Left ventricle myocardium superior (tissue), 1 donor: ENCODE measurements at regions not wholly inside any gene's neighbourhood (a gene's known extent, or its start where the extent isn't known, plus 50 kb on each side); places are given as distances from the start of the nearest gene placed in this dataset.
"Not testable (repeated sequence)": the region's sequence is repeated elsewhere in the genome, so short reads cannot be mapped to it uniquely, and the experiment has no call there.

Experiments
- ATAC-seq: fragments of 200-7000 bp; cut with Tn5 transposase; one replicate; pipeline ENCODE4 v1.9.1; 2020; ENCODE audit warnings: mild to moderate bottlenecking, moderate library complexity
- DNase-seq: peaks from one replicate; pipeline ENCODE4 v3.0.0-alpha.2; 2020
- intact Hi-C: fragments of 100-400 bp; cut with micrococcal nuclease; formaldehyde crosslinking; loops from one replicate; pipeline ENCODE4 v1.11.0; 2022
- donor health status: DM: no; HTN: yes; CAD: no; lungs with severe emphysema.

- DNase-seq, intact Hi-C loops, ATAC-seq: not testable (repeated sequence)
These were observed 570.8 kb upstream of the PTGER4 start for GRCh38 chr5:40108764-40109390.

- ATAC-seq, intact Hi-C loops: not testable (repeated sequence)
These were observed 571.9 kb upstream of the PTGER4 start for GRCh38 chr5:40107786-40108185.

GRCh38 chr5:40106847-40107246 is 572.9 kb upstream of the PTGER4 start:
- DNase-seq (no peak), ATAC-seq (no peak)
- intact Hi-C loops = no loop called here

More at GRCh38 chr5:40107786-40108185, 571.9 kb upstream of the PTGER4 start:
- DNase-seq = not testable (repeated sequence)

- ATAC-seq (no peak), DNase-seq (no peak)
- intact Hi-C loops = no loop called here
These were observed 581.4 kb upstream of the PTGER4 start for GRCh38 chr5:40098313-40098712.

- DNase-seq (no peak), ATAC-seq (no peak)
- intact Hi-C loops = no loop called here
These were observed 586.2 kb upstream of the PTGER4 start for GRCh38 chr5:40093550-40093949.

- no peak for DNase-seq
- ATAC-seq = no peak
- intact Hi-C loops = no loop called here
These were observed 590.4 kb upstream of the PTGER4 start for GRCh38 chr5:40089269-40089668.

GRCh38 chr5:40084614-40085013 is 595.1 kb upstream of the PTGER4 start:
- no peak for DNase-seq
- no peak for ATAC-seq
- intact Hi-C loops = no loop called here

GRCh38 chr5:40082313-40082712 is 597.4 kb upstream of the PTGER4 start:
- ATAC-seq = no peak
- intact Hi-C loops = no loop called here

GRCh38 chr5:40080191-40080590 is 599.5 kb upstream of the PTGER4 start:
- intact Hi-C loops = no loop called here
- DNase-seq (no peak), ATAC-seq (no peak)

More at GRCh38 chr5:40082313-40082712, 597.4 kb upstream of the PTGER4 start:
- DNase-seq = no peak

GRCh38 chr5:40078898-40079575 is 600.7 kb upstream of the PTGER4 start:
- intact Hi-C loops = no loop called here
- ATAC-seq = no peak
- DNase-seq = no peak

- intact Hi-C loops = no loop called here
- no peak for DNase-seq
- ATAC-seq = no peak
These were observed 604.9 kb upstream of the PTGER4 start for GRCh38 chr5:40074826-40075225.

- intact Hi-C loops = no loop called here
- DNase-seq (no peak), ATAC-seq (no peak)
These were observed 605.8 kb upstream of the PTGER4 start for GRCh38 chr5:40073927-40074326.

- DNase-seq (no peak), ATAC-seq (no peak)
- intact Hi-C loops = no loop called here
These were observed 607.8 kb upstream of the PTGER4 start for GRCh38 chr5:40071870-40072269.

- DNase-seq (peak; percentile 7), ATAC-seq (no peak)
- intact Hi-C loops = no loop called here
These were observed 613.1 kb upstream of the PTGER4 start for GRCh38 chr5:40066616-40067015.

- ATAC-seq (no peak), DNase-seq (no peak)
- intact Hi-C loops = no loop called here
These were observed 626.9 kb upstream of the PTGER4 start for GRCh38 chr5:40052808-40053207.

GRCh38 chr5:40046792-40047191 is 622.0 kb upstream of the DAB2 start:
- DNase-seq (no peak), ATAC-seq (no peak)
- intact Hi-C loops = no loop called here

GRCh38 chr5:40045429-40045828 is 620.6 kb upstream of the DAB2 start:
- DNase-seq = no peak
- intact Hi-C loops = no loop called here
- ATAC-seq = no peak

GRCh38 chr5:40043916-40044315 is 619.1 kb upstream of the DAB2 start:
- no peak for ATAC-seq
- no peak for DNase-seq
- intact Hi-C loops = no loop called here

GRCh38 chr5:40041452-40041851 is 616.7 kb upstream of the DAB2 start:
- DNase-seq (no peak), ATAC-seq (no peak)
- intact Hi-C loops = no loop called here

- no peak for DNase-seq
- no peak for ATAC-seq
- intact Hi-C loops = no loop called here
These were observed 612.9 kb upstream of the DAB2 start for GRCh38 chr5:40037713-40038112.

GRCh38 chr5:40034441-40034840 is 609.7 kb upstream of the DAB2 start:
- intact Hi-C loops = no loop called here
- DNase-seq (no peak), ATAC-seq (no peak)
